GM11168 (cell line): ENCODE measurements at regions not wholly inside any gene's neighbourhood (a gene's known extent, or its start where the extent isn't known, plus 50 kb on each side); places are given as distances from the start of the nearest gene placed in this dataset.
"Not testable (repeated sequence)": the region's sequence is repeated elsewhere in the genome, so short reads cannot be mapped to it uniquely, and the experiment has no call there.

ENCODE experiments used
- in situ Hi-C: fragments of 300-500 bp; cut with MboI; formaldehyde crosslinking; loops from one replicate; pipeline ENCODE4 v1.12.0; 2022; ENCODE audit warnings: low sequenced_read_pairs; ENCODE audit not compliant: unreplicated experiment

DNA sequence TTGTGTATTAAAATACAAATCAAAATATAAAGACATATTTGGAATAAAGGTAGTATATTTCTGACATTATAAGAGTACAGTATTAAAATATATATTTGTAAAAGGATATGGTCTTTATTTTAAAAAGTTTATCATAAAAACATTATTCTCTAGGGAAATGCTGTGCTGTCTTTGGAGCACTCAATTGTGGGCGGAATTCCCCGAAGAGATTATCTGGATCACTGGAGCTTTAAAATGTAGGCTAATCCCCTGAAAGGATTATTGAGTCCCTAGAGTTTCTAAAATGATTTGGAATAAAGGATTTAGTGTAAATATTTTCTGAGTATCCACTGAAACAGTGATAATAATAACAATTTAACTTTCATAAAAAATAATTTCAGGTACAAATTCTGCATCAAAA is 1239.4 kb downstream of the TECRL start:
- in situ Hi-C loops: no loop called here

DNA sequence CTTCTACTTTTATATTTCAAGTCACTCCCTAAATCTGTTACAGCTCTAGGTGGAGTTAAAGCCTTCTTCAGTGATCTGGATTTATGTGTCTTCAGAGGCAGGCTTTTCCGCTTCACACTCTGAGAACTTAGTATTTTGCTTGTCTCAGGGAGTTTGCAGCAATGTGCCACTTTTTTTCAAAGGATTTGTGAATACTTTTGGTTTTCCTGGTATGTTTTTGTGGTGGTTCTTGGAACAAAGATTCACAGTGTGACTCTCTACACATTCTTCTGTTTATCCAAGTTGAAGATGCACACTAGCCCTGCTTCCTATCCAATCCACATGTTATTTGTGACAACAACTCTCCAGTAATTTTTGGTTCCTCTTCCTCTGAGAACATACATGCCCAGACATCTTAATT is 1253.7 kb downstream of the TECRL start:
- in situ Hi-C loops: no loop called here

DNA sequence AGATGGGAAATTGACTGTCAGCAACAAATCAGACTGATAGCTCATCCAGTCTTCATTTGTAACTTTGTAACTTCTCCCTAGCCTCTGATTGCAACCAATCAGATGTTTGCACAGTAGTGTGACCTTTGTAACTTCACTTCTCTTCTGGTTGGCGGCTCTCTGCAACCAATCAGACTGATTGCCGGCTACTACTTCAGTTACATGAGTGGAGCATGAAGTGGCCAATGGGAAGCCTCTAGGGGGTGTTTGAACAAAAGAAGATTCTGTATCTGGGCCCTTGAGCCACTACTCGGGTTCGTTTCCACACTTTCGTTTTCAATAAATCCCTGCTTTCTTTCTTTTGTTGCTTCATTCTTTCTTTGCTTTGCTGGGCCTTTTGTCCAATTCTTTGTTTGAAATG is 1285.8 kb downstream of the TECRL start:
- in situ Hi-C loops: no loop called here

DNA sequence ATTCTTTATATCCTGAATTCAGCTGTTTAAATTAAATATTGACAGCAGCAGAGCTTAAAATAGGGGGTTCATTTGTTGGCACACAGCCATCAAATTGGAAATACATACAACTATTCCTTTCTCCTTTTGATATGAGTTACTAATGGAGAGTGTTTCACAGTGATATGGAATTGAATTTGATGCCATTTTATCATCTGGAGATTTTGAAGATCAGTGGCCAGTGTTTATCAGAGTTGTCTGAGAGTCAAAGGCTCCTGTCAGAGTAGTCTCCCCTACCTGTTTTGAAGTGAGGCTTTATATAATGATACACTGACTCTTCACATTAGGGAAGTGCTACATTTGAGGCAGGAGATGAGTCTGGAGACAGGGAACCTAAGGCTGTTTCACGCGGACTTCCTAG is 1286.3 kb downstream of the TECRL start:
- in situ Hi-C loops: no loop called here

DNA sequence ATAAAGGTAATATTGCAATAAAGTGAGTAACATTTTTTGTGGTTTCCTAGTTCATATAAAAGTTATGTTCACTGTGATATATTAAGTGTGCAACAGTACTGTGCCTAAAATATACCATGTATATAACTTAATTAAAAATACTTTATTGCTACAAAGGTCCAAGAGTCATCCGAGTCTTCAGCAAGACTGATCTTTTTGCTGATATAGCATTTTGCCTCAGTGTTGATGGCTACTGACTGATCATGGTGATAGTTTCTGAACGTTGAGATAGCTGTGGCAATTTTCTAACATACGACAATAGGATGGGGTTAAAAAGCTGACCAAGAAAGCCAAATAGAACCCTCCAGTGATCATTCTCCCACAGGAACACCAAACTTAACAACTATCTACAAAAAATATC is 1302.7 kb downstream of the TECRL start:
- in situ Hi-C loops: no loop called here

DNA sequence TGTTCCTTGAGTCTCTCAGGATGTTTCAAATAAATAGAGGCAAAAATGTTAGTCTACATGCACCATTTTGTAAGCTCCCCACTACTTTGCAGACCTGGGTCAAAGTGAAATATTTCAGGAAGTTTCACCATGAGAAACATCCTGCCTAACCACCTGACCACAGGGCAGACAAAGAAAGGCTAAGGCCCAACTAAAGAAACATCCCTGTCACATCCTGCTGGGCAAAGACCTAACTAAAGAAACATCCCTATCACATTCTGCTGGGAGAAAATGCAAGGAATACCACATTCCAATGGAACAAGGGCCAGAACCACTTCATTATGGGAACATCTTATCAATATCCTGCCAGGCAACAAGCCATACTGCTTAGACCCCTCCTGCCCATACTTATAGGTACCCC is 1303.4 kb downstream of the TECRL start:
- in situ Hi-C loops: no loop called here

DNA sequence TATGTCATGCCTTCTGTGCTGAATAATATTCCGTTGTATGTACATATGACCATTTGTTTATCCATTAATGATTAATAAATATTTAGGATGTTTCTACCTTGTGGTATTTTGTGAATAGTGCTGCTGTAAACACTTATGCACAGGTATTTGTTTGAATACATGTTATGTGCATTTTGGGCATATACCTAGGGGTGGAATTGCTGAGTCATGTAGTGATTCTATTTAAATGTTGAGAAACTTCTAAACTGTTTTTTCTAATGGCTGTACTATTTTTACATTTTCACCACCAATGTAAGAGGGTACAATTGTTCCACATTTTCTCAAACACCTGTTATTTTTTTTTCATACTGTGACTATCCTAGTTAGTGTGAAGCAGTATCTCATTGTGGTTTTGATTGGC is 1318.6 kb downstream of the TECRL start:
- in situ Hi-C loops: no loop called here

DNA sequence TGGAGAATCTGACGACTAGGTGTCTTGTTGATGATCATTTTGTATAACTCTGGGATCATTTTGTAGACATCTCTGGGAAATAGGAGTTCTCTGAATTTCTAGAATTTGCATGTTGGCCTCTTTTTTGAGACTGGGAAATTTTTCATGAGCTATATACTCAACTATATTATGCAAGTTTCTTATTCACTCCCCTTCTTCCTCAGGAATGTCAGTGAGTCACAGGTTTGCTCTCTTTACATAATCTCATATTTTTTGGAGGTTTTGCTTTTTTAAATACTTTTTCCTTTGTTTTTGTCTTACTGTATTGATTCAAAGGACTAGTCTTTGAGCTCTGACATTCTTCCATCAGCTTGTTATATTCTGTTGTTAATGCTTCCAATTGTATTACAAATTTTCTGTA is 1324.2 kb downstream of the TECRL start:
- in situ Hi-C loops: no loop called here

DNA sequence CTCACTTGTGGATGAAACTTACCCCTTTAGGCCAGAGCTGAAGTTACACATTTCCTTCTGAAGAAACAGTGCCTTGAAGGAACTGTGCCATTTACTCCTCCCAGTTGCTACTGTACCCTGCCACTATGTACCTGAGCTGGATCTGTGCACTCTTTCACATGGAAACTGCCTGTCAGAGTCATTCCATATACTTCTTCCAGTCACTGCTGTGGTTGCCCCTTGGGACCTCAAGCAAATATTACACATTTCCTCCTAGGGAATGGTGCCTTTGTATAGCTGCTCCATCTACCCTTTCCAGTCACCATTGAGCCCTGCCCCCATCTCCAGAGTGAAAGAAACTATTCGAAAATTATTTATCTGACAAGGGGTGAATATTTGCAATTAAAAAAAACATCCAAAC is 1328.3 kb downstream of the TECRL start:
- in situ Hi-C loops: no loop called here

DNA sequence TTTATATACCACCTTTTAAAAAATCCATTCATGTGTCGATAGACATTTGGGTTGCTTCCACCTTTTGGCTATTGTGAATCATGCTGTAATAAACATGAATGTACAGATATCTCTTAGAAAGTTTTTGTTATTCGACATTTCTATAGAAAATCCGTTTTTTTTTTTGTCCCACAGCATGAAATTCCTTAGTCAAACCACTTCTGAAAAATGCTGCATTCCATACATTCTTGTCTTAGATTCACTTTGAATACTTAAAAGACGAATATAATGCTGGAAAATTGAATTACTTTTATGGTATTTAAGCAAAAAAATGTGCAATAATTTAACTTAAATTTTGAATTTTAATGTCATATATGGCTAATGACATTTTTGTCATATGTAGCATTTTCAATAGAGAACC is 1345.5 kb downstream of the TECRL start:
- in situ Hi-C loops: no loop called here

DNA sequence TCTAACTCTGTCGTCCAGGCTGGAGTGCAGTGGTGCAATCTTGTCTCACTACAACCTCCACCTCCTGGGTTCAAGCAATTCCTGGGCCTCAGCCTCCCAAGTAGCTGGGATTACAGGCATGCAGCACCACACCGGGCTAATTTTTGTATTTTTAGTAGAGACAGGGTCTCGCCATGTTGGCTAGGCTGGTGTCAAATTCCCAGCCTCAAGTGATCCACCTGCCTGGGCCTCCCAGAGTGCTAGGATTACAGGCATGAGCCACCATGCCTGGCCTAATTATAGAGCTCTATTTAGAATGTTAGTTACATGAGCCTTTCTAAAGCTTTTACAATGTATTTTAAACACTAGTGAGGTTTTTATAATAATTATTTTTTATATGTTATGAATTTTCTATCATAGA is 1346.4 kb downstream of the TECRL start:
- in situ Hi-C loops: not testable (repeated sequence)

DNA sequence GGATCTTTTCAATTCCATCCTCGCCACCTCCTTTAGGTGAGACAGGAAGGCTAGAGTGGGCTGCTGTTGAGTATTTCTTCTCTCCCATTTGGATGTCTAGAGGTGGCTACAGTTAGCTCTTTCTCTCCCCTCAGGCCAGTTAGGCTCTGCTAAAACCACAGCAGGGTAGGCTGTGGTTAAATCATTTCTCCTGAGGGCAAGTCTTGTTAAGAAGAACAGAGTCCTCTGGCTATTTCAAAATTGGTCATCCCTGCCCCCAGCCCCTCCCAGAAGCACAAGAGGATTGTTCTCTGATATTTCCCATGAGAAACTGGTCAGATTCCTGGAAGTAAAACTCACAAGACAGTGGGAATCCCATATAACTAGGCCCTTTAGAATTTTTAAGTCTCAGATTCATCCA is 1359.5 kb downstream of the TECRL start:
- in situ Hi-C loops: no loop called here

DNA sequence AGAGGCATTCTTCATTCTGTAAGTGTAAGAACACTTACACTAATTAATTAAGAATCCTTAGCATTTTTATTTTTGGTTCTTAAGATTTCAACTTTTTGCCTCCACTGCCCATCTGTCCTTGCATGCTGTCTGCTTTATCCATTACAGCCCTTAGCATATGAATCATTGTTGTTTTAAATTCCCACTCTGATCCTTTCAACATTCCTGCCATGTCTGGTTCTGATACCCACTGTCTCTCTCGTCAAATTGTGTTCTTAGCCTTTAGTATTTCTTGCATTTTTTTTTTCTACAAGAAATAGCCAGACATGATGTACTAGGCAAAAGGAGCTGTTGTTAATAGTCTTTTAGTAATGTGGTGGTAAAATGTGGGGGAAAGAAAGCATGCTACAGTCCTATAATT is 1360.0 kb downstream of the TECRL start:
- in situ Hi-C loops: no loop called here

DNA sequence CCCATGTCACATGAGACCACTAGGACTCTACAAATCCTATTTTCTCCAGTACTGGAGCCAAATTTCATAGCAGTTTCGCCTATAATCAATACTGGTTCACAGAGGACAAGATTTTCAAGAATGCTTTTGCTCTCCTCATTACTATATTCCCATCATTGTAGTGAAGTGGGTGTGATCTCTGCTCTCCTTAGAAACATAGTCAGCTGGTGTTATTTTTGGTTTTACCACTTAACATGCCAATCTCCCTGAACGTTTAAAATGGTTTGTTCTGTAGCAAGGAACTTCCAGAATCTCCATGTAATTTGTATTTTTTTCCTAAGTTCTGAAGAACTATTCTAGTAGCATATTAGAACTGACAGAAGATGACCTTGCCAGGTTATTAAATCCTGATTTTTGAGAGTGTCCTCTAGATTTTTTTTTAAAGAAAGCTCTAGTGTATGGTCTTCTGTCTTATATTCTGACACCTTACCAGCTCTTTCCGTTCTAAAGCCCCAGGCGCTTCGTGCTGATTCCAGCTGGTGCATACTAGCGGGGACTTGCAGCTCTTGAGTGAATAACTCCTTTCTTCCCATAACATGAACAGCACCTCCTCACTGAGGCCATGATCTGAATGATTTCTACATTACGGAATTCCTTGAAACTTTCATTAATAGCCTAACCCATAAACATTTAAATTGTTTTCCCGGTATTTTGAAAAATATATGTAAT is 1372.9 kb downstream of the TECRL start:
- in situ Hi-C loops: no loop called here

DNA sequence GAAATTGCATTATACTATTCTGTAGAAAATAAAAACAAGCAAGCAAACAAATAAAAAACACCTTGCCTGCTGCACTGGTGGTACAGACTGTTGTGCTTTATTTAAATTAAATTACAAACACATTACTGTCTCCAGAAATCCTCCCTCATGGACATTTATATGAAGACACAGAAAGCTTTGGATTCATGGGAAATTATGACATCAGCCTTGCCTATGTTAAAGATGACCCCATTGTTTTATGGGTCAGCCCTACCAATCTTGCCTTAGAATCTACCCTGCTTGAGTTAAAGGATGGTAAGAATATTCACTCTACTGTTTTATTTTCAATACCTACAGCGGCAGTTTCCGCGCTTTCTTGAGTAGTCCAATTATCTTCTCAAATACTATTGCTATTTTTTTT is 1379.9 kb downstream of the TECRL start:
- in situ Hi-C loops: no loop called here

DNA sequence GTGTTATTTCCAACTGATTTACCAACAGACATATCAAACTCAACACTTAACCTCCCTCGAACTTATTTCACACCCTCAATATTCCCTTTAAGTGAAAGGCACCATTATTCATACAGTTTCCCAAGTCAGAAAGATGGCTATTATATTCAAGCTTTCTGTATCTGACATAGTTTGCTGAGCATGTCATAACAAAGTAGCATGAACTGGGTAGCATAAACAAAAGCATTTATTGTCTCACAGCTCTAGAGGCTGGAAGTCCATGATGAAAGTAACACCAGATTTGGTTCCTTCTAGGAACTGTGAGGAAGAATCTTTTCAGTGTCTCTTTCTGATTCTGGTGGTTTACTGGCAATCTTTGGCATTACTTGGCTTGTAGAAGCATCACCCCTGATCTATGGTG is 1388.6 kb downstream of the TECRL start:
- in situ Hi-C loops: no loop called here

DNA sequence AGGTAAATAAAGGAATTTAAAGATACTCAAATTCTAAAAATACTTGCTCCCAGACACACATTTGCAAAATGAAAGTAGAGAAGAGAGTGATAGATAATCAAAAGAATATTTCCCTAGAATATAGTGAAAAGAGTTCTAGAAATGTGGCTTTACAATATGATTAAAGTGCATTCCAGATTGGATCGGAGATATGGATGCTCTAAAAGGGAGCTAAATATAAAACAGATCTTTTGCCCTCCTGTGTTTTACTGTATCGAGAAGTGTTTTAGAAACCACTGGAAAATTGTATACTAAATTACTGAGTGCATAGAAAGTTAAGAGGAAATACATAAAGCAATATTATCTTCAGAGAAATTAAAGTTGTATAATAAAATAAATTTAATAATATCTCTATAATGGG is 1392.0 kb downstream of the TECRL start:
- in situ Hi-C loops: no loop called here

DNA sequence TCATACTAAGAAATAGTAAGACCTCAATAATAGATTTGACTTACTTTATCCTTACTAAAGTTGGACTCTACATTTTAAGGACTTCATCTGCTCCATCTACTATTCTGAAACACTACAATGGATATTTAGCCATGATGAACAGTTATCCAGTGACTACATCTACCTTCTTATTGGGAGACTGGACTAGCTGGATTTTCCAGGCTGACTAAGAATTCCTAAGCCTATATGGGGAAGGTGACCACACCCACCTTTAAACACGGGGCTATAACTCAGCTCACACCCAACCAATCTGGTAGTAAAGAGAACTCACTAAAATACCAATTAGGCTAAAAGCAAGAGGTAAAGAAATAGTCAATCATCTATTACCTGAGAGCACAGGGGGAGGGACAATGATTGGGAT is 1438.4 kb downstream of the TECRL start:
- in situ Hi-C loops: no loop called here

DNA sequence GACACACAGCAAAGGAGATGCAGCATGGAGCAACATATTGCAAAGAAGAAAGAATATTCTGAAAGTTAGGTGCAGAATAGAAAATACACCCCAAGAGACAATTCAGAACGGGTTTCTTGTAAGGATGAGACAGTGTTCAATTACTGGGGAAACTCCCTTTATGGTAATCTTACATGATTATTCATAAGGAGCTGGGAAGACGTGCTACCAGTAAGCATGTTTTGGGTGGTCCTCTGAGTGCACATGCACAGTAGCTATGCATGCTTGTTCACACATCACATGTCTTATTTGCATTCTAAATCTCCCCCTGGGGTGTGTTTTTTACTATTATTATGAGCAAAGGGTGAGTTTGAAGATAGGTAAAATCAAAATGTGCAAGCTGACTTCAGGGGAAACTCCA is 1448.8 kb downstream of the TECRL start:
- in situ Hi-C loops: no loop called here

DNA sequence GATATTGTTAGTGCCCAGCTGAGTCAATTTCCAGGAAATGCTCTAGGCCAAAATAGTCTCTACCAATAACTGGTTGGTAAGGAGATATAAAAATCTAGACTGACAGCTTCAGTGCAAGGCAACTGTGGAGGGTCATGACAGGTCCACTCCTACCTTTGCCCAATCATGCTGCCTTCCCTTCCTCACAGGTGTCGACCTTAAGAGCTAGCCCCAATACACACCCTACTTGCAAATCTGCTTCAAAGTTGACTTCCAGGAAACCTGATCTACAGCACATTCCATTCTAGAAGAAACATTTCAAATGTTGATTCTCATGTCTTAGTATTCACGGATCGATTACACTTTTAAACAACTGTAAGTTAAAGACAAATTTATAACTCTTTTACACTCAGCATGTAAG is 1455.5 kb downstream of the TECRL start:
- in situ Hi-C loops: no loop called here

DNA sequence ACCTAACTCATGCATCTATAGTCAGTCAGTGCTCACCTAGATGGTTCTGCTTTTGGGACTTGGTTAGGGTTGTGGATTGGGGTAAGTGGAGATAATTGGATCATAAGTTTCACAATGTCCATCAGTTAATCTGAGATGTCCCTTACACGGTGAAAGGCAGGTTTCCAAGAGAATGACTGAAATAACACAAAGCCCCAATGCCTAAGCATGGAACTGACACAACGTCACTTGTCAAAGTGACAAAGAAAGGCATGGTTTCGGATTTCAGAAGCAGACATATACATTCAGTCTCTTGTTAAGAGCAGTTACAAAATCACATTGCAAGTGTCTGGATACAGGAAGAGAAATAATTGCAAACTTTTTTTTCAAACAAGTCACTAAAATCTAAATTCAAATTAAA is 1456.9 kb downstream of the TECRL start:
- in situ Hi-C loops: no loop called here

DNA sequence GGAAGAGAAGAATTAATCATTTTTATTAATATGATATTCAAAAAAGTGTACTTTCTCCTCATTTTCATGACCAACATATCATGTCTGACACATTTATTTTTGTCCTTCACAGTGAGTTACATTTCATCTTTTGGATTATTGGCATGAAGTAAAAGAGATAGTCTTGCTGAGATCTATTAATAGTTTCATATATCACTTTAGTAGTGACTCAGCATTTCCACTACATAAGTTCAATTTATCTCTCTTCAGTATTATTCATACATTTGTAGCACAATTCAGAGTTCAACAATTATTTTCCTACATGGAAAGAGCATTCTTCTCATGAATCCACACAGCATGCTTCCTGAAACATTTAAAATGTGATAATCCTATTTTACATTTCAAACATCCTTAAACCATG is 1461.1 kb downstream of the TECRL start:
- in situ Hi-C loops: no loop called here

DNA sequence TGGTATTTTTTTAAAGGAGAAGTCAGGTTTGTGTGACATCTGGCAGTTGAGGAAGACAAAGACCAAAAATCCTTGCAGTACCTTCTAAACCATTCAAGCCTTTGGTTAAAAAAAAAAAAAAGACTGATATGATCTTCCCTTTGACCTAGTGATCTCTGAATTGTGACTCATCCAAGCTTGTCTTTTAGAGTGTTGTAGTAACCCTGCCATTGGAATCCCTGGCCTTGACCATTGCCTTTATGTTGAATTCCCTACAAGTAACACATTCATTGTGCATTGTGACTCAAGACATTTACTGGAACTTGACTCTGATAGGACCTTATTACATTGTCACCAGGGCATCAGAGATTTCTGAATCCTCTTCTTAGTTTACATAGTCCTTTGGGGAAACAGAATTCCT is 1469.0 kb downstream of the TECRL start:
- in situ Hi-C loops: no loop called here
